ENCODE measurements at regions not wholly inside any gene's neighbourhood (a gene's known extent, or its start where the extent isn't known, plus 50 kb on each side); places are given as distances from the start of the nearest gene placed in this dataset.

DNA sequence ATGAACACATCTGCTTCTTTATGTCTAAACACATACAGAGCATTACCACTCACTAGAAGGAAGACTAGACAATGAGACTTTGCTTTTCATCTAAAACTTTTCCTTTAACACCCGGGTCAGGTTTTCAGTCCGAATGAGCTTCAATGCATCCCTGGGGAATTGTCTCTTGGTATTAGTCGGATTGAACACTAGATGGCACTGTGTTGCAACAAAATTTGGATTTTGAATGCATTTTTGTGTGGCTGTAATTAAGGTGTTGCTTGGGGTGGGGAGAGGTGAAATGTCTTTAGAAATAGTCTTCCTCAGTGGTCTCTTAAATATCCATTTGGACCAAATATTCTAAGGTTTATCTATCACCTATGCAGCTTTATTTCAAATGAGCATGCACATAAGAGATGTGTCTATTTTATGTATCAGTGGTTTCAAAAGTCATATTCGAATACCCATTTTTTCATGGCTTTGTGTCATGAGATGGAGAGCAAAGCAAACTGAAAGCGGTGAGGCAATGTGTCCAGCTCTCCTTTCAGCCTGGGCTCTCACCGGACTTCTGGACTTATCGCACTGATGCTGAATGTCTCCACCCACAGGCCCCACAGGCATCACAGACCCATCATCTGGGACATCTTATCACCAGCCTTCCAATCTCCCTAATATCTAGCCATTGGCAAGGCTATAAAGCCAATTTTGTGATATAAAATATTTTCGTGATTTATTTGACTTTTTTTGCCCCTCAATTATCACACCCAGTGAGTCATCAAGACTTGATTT is 510.3 kb downstream of the RNF144A start:
- TF ChIP-seq, protein P1, sequence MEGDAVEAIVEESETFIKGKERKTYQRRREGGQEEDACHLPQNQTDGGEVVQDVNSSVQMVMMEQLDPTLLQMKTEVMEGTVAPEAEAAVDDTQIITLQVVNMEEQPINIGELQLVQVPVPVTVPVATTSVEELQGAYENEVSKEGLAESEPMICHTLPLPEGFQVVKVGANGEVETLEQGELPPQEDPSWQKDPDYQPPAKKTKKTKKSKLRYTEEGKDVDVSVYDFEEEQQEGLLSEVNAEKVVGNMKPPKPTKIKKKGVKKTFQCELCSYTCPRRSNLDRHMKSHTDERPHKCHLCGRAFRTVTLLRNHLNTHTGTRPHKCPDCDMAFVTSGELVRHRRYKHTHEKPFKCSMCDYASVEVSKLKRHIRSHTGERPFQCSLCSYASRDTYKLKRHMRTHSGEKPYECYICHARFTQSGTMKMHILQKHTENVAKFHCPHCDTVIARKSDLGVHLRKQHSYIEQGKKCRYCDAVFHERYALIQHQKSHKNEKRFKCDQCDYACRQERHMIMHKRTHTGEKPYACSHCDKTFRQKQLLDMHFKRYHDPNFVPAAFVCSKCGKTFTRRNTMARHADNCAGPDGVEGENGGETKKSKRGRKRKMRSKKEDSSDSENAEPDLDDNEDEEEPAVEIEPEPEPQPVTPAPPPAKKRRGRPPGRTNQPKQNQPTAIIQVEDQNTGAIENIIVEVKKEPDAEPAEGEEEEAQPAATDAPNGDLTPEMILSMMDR (IDR thresholded peaks at IDR 0.05; ENCODE audit: insufficient read depth in 1 of 2, low read depth in 1 of 2, low read length in 1 of 2, severe bottlenecking in 1 of 2, unreplicated experiment in 1 of 2) = peak; percentile 61 to 77
- Histone ChIP-seq H3K4me3 (ENCODE audit: low read depth, low read length) (no peak overlapping the region), H3K4me1 (no peaks in the 10 kb centered on the region), H3K27me3 (replicated peaks; ENCODE audit: control insufficient read depth, insufficient read depth, low read length) (no peaks in the 10 kb centered on the region), H3K36me3 (ENCODE audit: control insufficient read depth, insufficient read depth, low read length) (no peaks in the 10 kb centered on the region), H3K9me3 (no peaks in the 10 kb centered on the region)
- POLR2A ChIA-PET = interaction anchor here (0.6 to 0.9 kb wide), 2 partner anchors 1254 to 1319 kb away, joined by 3 read pairs; partner anchors contain the start of gene ID2
- CTCF ChIA-PET = interaction anchor here (0.6 to 1.5 kb wide), 8 partner anchors 14 to 1334 kb away, joined by 3 to 6 read pairs (median 4); no protein-coding TSS in a partner anchor
- peak in 1 of 2 experiments; percentile 62 for DNase-seq
- intact Hi-C loops (cut with micrococcal nuclease; ENCODE audit: unreplicated experiment) = loop anchor here (1.0 to 5.0 kb wide), 5 partner anchors 245 to 1334 kb away; no protein-coding TSS in a partner anchor
- Mint-ChIP-seq H3K9me3 (ENCODE audit: unreplicated experiment) (no peaks in the 10 kb centered on the region), H3K27me3 (ENCODE audit: insufficient read depth, unreplicated experiment) (peaks cover 11% of the 10 kb centered on the region), H3K4me1 (ENCODE audit: low read depth, unreplicated experiment) (no peaks in the 10 kb centered on the region), H3K4me3 (ENCODE audit: unreplicated experiment) (no peak overlapping the region), H3K36me3 (ENCODE audit: insufficient read depth, unreplicated experiment) (no peaks in the 10 kb centered on the region), H3K27ac (ENCODE audit: unreplicated experiment) (no peak overlapping the region)
- no TSS peak for BruUV-seq (replicated peaks)

DNA sequence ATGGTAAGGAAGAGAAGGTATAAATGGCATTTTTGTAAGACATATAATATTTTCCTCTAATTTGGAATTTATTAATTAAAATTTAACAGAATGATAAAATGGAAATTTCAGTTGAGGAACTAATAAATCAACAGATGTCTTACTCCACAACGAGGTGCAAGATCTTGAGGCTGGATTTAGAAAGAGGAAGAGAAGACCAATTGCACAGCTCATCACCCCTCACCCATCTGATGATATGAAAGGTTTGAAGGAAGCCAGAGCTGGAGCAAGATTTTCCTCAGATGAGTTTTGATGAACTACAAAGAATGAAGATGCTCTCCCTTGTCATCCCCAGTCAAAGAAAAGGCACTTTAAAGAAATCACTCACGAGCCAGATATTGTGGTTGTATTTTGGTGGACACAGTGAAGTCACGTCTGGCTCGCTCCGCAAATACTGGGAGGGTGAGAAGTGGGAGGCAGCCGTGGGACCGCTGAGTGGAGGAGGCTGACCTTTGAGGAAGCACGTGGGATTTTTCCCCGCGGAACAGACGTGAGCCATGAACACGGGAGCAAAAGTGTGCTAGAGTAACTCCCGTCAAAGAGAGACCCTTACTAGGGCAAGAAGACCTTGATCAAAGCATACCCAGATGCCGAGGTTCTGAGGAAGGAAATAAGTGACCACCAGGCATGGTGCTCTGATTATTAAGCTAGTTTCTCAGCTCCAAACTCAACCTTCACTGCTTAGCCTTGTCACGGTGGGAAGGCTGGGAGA is 511.4 kb downstream of the RNF144A start:
- TF ChIP-seq, protein P1 (IDR thresholded peaks at IDR 0.05; ENCODE audit: insufficient read depth in 1 of 2, low read depth in 1 of 2, low read length in 1 of 2, severe bottlenecking in 1 of 2, unreplicated experiment in 1 of 2) = no peak
- H3K4me1 ChIP-seq = no peaks in the 10 kb centered on the region
- no peaks in the 10 kb centered on the region for H3K27me3 ChIP-seq (replicated peaks; ENCODE audit: control insufficient read depth, insufficient read depth, low read length)
- ChIA-PET CTCF (no interaction called here), POLR2A (no interaction called here)
- Mint-ChIP-seq H3K4me1 (ENCODE audit: low read depth, unreplicated experiment) (no peaks in the 10 kb centered on the region), H3K27me3 (ENCODE audit: insufficient read depth, unreplicated experiment) (peaks cover 7% of the 10 kb centered on the region), H3K36me3 (ENCODE audit: insufficient read depth, unreplicated experiment) (no peaks in the 10 kb centered on the region), H3K27ac (ENCODE audit: unreplicated experiment) (no peak overlapping the region), H3K4me3 (ENCODE audit: unreplicated experiment) (no peak overlapping the region), H3K9me3 (ENCODE audit: unreplicated experiment) (peaks cover 4% of the 10 kb centered on the region)
- H3K36me3 ChIP-seq (ENCODE audit: control insufficient read depth, insufficient read depth, low read length) = no peaks in the 10 kb centered on the region
- no peak for DNase-seq
- BruUV-seq (replicated peaks) = no TSS peak
- intact Hi-C loops (cut with micrococcal nuclease; ENCODE audit: unreplicated experiment) = loop anchor here (5.0 kb wide), 2 partner anchors 314 to 331 kb away; no protein-coding TSS in a partner anchor
- no peak overlapping the region for H3K4me3 ChIP-seq (ENCODE audit: low read depth, low read length)
- peaks cover 6% of the 10 kb centered on the region; the same call in 1 of the 2 replicates for H3K9me3 ChIP-seq

DNA sequence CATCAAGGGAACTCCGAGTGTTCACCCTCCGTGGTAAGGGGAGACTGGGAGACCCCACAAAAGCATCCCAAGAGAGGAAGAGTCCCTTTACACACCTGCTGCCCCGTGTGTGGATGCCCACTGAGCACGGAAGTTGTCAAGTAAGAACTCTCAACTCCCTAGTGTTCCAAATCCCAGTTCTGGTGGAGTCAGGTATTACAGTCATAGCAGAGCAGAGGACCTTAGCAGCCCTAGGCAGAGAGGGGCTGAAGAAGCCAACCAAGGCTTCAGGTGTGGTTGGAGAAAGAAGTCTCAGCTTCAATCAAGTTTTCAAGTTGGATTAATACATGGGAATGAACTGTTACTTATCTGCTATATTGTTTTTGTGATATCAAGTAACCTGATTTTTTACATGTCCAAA is 512.5 kb downstream of the RNF144A start:
- H3K4me1 ChIP-seq = no peaks in the 10 kb centered on the region
- no TSS peak for BruUV-seq (replicated peaks)
- peaks cover 7% of the 10 kb centered on the region; the same call in 1 of the 2 replicates for H3K9me3 ChIP-seq
- Mint-ChIP-seq H3K4me3 (ENCODE audit: unreplicated experiment) (no peak overlapping the region), H3K27me3 (ENCODE audit: insufficient read depth, unreplicated experiment) (peaks cover 10% of the 10 kb centered on the region), H3K9me3 (ENCODE audit: unreplicated experiment) (peaks cover 12% of the 10 kb centered on the region), H3K27ac (ENCODE audit: unreplicated experiment) (no peak overlapping the region), H3K36me3 (ENCODE audit: insufficient read depth, unreplicated experiment) (no peaks in the 10 kb centered on the region), H3K4me1 (ENCODE audit: low read depth, unreplicated experiment) (no peaks in the 10 kb centered on the region)
- no peaks in the 10 kb centered on the region for H3K36me3 ChIP-seq (ENCODE audit: control insufficient read depth, insufficient read depth, low read length)
- no peaks in the 10 kb centered on the region; the same call in 1 of the 2 replicates for H3K27me3 ChIP-seq (replicated peaks; ENCODE audit: control insufficient read depth, insufficient read depth, low read length)
- ChIA-PET CTCF (no interaction called here), POLR2A (no interaction called here)
- intact Hi-C loops (cut with micrococcal nuclease; ENCODE audit: unreplicated experiment) = loop anchor here (5.0 kb wide), 2 partner anchors 313 to 332 kb away; no protein-coding TSS in a partner anchor
- TF ChIP-seq, protein P1 (IDR thresholded peaks at IDR 0.05; ENCODE audit: insufficient read depth in 1 of 2, low read depth in 1 of 2, low read length in 1 of 2, severe bottlenecking in 1 of 2, unreplicated experiment in 1 of 2) = no peak
- DNase-seq = no peak
- H3K4me3 ChIP-seq (ENCODE audit: low read depth, low read length) = no peak overlapping the region

Data from Caco-2 (cell line).